K562 (cell line): ENCODE measurements at regions not wholly inside any gene's neighbourhood (a gene's known extent, or its start where the extent isn't known, plus 50 kb on each side); places are given as distances from the start of the nearest gene placed in this dataset.

Experiments
- CBX5 ChIP-seq: IDR thresholded peaks from 2 replicates; pipeline ENCODE4 v1.6.1; 2014; ENCODE audit warnings: low read depth, borderline replicate concordance
- CHD1 ChIP-seq: fragments of 200-600 bp; sonication (generic); IDR thresholded peaks from one replicate; pipeline ENCODE4 v1.6.1; 2012; ENCODE audit warnings: mild to moderate bottlenecking, moderate library complexity, low read length, inconsistent platforms
- JUND ChIP-seq, 2 experiments: IDR thresholded peaks; 2 replicates in 1 of 2; 3 replicates in 1 of 2; pipeline ENCODE4 v1.6.1; 2011; ENCODE audit warnings: borderline replicate concordance in 2 of 2, low read depth in 2 of 2, low read length in 2 of 2, improper control_type of control experiment in 1 of 2, missing biosample characterization in 1 of 2, missing genetic modification characterization in 1 of 2, missing genetic modification reagents in 1 of 2
- NCOA1 ChIP-seq: fragments of 450-650 bp; IDR thresholded peaks from 2 replicates; pipeline ENCODE4 v1.6.1; 2016; ENCODE audit warnings: low read depth
- POU5F1 ChIP-seq: fragments of 150-350 bp; IDR thresholded peaks from 2 replicates; pipeline ENCODE4 v1.6.1; 2014; ENCODE audit warnings: borderline replicate concordance, low read length, low read depth, mild to moderate bottlenecking; ENCODE audit not compliant: partially characterized antibody
- SMARCE1 ChIP-seq: fragments of 450-650 bp; IDR thresholded peaks from 2 replicates; pipeline ENCODE4 v1.7.1; 2016; ENCODE audit warnings: mild to moderate bottlenecking
- SNIP1 ChIP-seq: fragments of 450-650 bp; IDR thresholded peaks from 2 replicates; pipeline ENCODE4 v1.7.1; 2017; ENCODE audit warnings: low read depth, mild to moderate bottlenecking
- SRSF7 ChIP-seq: fragments of 200-400 bp; formaldehyde crosslinking; optimal IDR thresholded peaks from 2 replicates; pipeline ENCODE3; 2017; ENCODE audit warnings: mild to moderate bottlenecking, low read depth, low read length
- SRSF9 ChIP-seq: fragments of 200-400 bp; formaldehyde crosslinking; IDR thresholded peaks from 2 replicates; pipeline ENCODE4 v1.6.1; 2017; ENCODE audit warnings: low read depth, low read length, borderline replicate concordance
- TAF7 ChIP-seq: fragments of 450-650 bp; IDR thresholded peaks from 2 replicates; pipeline ENCODE4 v1.6.1; 2016; ENCODE audit warnings: missing genetic modification characterization, missing compliant biosample characterization
- XRCC4 ChIP-seq: IDR thresholded peaks from one replicate; pipeline ENCODE4 v1.6.1; 2011; ENCODE audit not compliant: insufficient read depth, insufficient read length; ENCODE audit errors: extremely low read depth
- ZNF175 ChIP-seq: fragments of 200-800 bp; sonication (Bioruptor generic); IDR thresholded peaks from 2 replicates; pipeline ENCODE4 v1.6.1; 2016; ENCODE audit warnings: low read depth, mild to moderate bottlenecking, missing genetic modification characterization, missing compliant biosample characterization
- ZNF511 ChIP-seq: sonication (generic); formaldehyde crosslinking; IDR thresholded peaks from 2 replicates; pipeline ENCODE4 v1.8.0; 2022; ENCODE audit warnings: mild to moderate bottlenecking, missing genetic modification reagents
- ZNF583 ChIP-seq: fragments of 250-450 bp; sonication (Bioruptor Pico); IDR thresholded peaks from 2 replicates; pipeline ENCODE4 v1.4.0; 2020
- ZNF695 ChIP-seq: fragments of 450-650 bp; formaldehyde crosslinking; IDR thresholded peaks from 2 replicates; pipeline ENCODE4 v1.4.0; 2020; ENCODE audit warnings: mild to moderate bottlenecking, moderate library complexity
- TF ChIP-seq, protein P1 (sequence below): fragments of 450-650 bp; IDR thresholded peaks from 2 replicates; pipeline ENCODE4 v1.6.1; 2017; ENCODE audit warnings: antibody characterized with exemption
- TF ChIP-seq, protein P2 (sequence below): fragments of 450-650 bp; IDR thresholded peaks from 2 replicates; pipeline ENCODE4 v1.6.1; 2016; ENCODE audit warnings: missing biosample characterization, missing genetic modification characterization
- TF ChIP-seq, protein P3 (sequence below): sonication (generic); formaldehyde crosslinking; IDR thresholded peaks from 2 replicates; pipeline ENCODE4 v1.8.1; 2023; ENCODE audit warnings: mild to moderate bottlenecking, missing genetic modification reagents, moderate library complexity
- TF ChIP-seq, protein P4 (sequence below): fragments of 250-450 bp; sonication (Bioruptor Pico); IDR thresholded peaks from 2 replicates; pipeline ENCODE4 v1.8.0; 2022; ENCODE audit warnings: inconsistent platforms, mild to moderate bottlenecking, moderate library complexity, borderline replicate concordance
- TF ChIP-seq, protein P5 (sequence below): fragments of 250-450 bp; sonication (Bioruptor Pico); IDR thresholded peaks from 2 replicates; pipeline ENCODE4 v1.8.0; 2021; ENCODE audit warnings: moderate library complexity, mild to moderate bottlenecking, inconsistent platforms

DNA sequence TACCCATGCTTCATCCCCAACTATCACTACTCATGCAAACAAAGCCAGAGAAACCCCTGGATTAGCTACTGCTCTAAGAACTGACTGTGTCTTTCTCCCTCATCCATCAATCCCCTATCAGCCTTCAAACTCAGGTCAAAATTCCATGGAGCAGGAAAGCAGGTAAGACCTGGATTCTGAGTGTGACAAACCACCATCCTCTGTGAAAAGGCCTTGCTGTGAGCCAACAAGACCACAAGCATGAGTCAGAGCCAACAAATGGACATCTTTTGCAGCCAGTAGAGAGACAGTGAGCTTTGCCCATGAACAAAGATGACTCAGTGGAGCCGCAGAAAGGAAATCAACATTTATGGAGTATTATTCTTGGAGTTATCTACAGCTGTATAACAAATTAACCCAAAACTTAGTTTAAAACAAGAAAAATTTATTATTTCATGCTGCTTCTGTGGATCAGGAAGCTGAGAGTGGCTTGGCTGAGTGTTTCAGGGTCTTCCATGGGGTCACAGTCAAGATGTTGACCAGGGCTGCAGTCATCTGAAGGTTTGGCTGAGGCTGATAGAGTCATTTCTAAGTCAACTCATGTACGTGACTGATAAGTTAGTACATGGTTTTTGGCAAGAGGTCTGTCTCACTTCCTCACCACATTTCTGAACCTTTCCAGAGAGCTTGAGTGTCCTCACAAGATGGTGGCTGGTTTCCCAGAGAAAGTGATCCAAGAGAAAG lies 61.1 kb downstream of the PITPNM2 start (continued):
- no peak for TF ChIP-seq TAF7 (tag)
- no peak for TF ChIP-seq ZNF511 (CRISPR knock-in tag)
- TF ChIP-seq, protein P1, sequence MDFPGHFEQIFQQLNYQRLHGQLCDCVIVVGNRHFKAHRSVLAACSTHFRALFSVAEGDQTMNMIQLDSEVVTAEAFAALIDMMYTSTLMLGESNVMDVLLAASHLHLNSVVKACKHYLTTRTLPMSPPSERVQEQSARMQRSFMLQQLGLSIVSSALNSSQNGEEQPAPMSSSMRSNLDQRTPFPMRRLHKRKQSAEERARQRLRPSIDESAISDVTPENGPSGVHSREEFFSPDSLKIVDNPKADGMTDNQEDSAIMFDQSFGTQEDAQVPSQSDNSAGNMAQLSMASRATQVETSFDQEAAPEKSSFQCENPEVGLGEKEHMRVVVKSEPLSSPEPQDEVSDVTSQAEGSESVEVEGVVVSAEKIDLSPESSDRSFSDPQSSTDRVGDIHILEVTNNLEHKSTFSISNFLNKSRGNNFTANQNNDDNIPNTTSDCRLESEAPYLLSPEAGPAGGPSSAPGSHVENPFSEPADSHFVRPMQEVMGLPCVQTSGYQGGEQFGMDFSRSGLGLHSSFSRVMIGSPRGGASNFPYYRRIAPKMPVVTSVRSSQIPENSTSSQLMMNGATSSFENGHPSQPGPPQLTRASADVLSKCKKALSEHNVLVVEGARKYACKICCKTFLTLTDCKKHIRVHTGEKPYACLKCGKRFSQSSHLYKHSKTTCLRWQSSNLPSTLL: no peak
- no peak for TF ChIP-seq SNIP1
- TF ChIP-seq SRSF9: no peak
- no peak for TF ChIP-seq XRCC4
- TF ChIP-seq ZNF583 (CRISPR knock-in tag): no peak; the same call in 1 of the 2 replicates
- TF ChIP-seq, protein P2, sequence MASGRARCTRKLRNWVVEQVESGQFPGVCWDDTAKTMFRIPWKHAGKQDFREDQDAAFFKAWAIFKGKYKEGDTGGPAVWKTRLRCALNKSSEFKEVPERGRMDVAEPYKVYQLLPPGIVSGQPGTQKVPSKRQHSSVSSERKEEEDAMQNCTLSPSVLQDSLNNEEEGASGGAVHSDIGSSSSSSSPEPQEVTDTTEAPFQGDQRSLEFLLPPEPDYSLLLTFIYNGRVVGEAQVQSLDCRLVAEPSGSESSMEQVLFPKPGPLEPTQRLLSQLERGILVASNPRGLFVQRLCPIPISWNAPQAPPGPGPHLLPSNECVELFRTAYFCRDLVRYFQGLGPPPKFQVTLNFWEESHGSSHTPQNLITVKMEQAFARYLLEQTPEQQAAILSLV: no peak
- TF ChIP-seq SRSF7: no peak
- no peak for TF ChIP-seq POU5F1
- no peak for TF ChIP-seq CBX5
- peak; percentile 88 for TF ChIP-seq JUND (IDR thresholded peaks at IDR 0.05; ENCODE audit: borderline replicate concordance, low read depth, low read length)
- peak; percentile 86; the same call in 2 of the 3 replicates for TF ChIP-seq JUND (tag; IDR thresholded peaks at IDR 0.05; ENCODE audit: borderline replicate concordance, low read depth, low read length)
- TF ChIP-seq, protein P3, sequence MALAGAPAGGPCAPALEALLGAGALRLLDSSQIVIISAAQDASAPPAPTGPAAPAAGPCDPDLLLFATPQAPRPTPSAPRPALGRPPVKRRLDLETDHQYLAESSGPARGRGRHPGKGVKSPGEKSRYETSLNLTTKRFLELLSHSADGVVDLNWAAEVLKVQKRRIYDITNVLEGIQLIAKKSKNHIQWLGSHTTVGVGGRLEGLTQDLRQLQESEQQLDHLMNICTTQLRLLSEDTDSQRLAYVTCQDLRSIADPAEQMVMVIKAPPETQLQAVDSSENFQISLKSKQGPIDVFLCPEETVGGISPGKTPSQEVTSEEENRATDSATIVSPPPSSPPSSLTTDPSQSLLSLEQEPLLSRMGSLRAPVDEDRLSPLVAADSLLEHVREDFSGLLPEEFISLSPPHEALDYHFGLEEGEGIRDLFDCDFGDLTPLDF (CRISPR knock-in tag): no peak
- no peak for TF ChIP-seq CHD1
- TF ChIP-seq SMARCE1: peak; percentile 90
- TF ChIP-seq NCOA1: no peak
- 0 out of 2 replicates have a peak, but pooled peaks have one; percentile 37 for TF ChIP-seq ZNF695 (CRISPR knock-in tag)
- TF ChIP-seq, protein P4, sequence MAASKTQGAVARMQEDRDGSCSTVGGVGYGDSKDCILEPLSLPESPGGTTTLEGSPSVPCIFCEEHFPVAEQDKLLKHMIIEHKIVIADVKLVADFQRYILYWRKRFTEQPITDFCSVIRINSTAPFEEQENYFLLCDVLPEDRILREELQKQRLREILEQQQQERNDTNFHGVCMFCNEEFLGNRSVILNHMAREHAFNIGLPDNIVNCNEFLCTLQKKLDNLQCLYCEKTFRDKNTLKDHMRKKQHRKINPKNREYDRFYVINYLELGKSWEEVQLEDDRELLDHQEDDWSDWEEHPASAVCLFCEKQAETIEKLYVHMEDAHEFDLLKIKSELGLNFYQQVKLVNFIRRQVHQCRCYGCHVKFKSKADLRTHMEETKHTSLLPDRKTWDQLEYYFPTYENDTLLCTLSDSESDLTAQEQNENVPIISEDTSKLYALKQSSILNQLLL: no peak
- TF ChIP-seq, protein P5, sequence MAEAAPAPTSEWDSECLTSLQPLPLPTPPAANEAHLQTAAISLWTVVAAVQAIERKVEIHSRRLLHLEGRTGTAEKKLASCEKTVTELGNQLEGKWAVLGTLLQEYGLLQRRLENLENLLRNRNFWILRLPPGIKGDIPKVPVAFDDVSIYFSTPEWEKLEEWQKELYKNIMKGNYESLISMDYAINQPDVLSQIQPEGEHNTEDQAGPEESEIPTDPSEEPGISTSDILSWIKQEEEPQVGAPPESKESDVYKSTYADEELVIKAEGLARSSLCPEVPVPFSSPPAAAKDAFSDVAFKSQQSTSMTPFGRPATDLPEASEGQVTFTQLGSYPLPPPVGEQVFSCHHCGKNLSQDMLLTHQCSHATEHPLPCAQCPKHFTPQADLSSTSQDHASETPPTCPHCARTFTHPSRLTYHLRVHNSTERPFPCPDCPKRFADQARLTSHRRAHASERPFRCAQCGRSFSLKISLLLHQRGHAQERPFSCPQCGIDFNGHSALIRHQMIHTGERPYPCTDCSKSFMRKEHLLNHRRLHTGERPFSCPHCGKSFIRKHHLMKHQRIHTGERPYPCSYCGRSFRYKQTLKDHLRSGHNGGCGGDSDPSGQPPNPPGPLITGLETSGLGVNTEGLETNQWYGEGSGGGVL (CRISPR knock-in tag): no peak
- no peak for TF ChIP-seq ZNF175
